ENCODE measurements at regions not wholly inside any gene's neighbourhood (a gene's known extent, or its start where the extent isn't known, plus 50 kb on each side); places are given as distances from the start of the nearest gene placed in this dataset.

DNA sequence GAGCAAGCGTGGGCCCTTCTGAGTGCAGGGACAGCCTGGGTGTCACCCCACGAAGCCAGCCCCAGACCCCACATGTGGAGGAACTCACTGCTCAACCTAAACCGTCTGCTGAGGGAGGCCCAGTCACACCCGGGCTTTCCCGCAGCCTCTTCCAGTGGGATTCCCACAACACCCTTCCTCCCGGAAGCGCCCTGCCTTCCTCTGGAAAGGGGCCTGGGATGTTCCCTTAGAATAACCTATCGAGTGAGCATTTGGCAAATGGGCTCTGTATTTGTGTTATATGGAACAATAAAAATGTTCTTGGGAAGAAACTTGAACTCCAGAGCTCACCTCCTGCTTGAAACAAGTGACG, 100.0 kb upstream of the DUSP22 start:
- no peak for TF ChIP-seq GABPA (IDR thresholded peaks at IDR 0.05 in 1 of 2, conservative IDR thresholded peaks at IDR 0.05 in 1 of 2)
- no peak for TF ChIP-seq FOXA1 (IDR thresholded peaks at IDR 0.05)
- TF ChIP-seq RAD21 (IDR thresholded peaks at IDR 0.05) = no peak
- TF ChIP-seq TAF1 (conservative IDR thresholded peaks at IDR 0.05) = no peak
- WGBS = 91% methylated on average over 9 of the region's 9 CpGs
- no peaks in the 10 kb centered on the region for H3K27me3 ChIP-seq (ENCODE audit: control insufficient read depth in 4 of 4, insufficient read depth in 4 of 4, low read length in 3 of 4)
- no peaks in the 10 kb centered on the region for H3K9me3 ChIP-seq (ENCODE audit: control insufficient read depth in 4 of 4, low read length in 3 of 4)
- no peak overlapping the region for H3K27ac ChIP-seq (ENCODE audit: low read depth in 1 of 2, low read length in 2 of 2)
- no peaks in the 10 kb centered on the region for H3K36me3 ChIP-seq (ENCODE audit: control insufficient read depth in 4 of 4, insufficient read depth in 3 of 4, low read depth in 1 of 4, low read length in 3 of 4)
- H3K4me1 ChIP-seq (ENCODE audit: control insufficient read depth in 4 of 4, insufficient read depth in 4 of 4, low read length in 3 of 4) = peaks cover 0 to 8% (median 0%) of the 10 kb centered on the region in 4 donors
- H3K9ac ChIP-seq (ENCODE audit: low read depth in 1 of 2, low read length in 2 of 2) = no peak overlapping the region
- no peak overlapping the region for H3K4me3 ChIP-seq (ENCODE audit: low read depth in 1 of 3, low read length in 3 of 3)
- no peak for DNase-seq (ENCODE audit: low spot score)

DNA sequence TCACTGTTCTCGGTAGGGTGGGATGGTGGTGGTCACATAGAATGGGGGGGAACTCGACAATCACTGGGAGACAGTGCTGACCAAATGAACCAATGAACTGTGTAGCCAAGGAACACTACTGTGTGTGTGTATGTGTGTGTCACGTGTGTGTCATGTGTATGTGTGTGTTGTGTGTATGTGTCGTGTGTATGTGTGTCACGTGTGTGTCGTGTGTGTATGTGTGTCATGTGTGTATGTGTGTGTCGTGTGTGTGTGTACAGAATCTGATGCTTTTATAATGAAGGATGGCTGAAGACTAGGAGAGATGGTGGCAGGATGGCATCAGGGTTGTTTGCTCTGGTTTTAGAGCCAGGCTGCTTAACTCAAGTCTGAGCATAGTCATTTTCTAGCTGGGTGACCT, 99.1 kb upstream of the DUSP22 start:
- H3K27ac ChIP-seq (ENCODE audit: low read depth in 1 of 2, low read length in 2 of 2) = no peak overlapping the region
- peaks cover 0 to 4% (median 0%) of the 10 kb centered on the region in 4 donors for H3K4me1 ChIP-seq (ENCODE audit: control insufficient read depth in 4 of 4, insufficient read depth in 4 of 4, low read length in 3 of 4)
- H3K9ac ChIP-seq (ENCODE audit: low read depth in 1 of 2, low read length in 2 of 2) = no peak overlapping the region
- 89% methylated on average over 7 of the region's 7 CpGs for WGBS
- H3K4me3 ChIP-seq (ENCODE audit: low read depth in 1 of 3, low read length in 3 of 3) = no peak overlapping the region
- no peaks in the 10 kb centered on the region for H3K9me3 ChIP-seq (ENCODE audit: control insufficient read depth in 4 of 4, low read length in 3 of 4)
- no peaks in the 10 kb centered on the region for H3K36me3 ChIP-seq (ENCODE audit: control insufficient read depth in 4 of 4, insufficient read depth in 3 of 4, low read depth in 1 of 4, low read length in 3 of 4)
- DNase-seq (ENCODE audit: low spot score) = no peak
- H3K27me3 ChIP-seq (ENCODE audit: control insufficient read depth in 4 of 4, insufficient read depth in 4 of 4, low read length in 3 of 4) = no peaks in the 10 kb centered on the region
- TF ChIP-seq FOXA2 (IDR thresholded peaks at IDR 0.05) = no peak
- TF ChIP-seq RAD21 (IDR thresholded peaks at IDR 0.05) = no peak
- no peak for TF ChIP-seq HNF4G (IDR thresholded peaks at IDR 0.05)
- TF ChIP-seq, protein P1, sequence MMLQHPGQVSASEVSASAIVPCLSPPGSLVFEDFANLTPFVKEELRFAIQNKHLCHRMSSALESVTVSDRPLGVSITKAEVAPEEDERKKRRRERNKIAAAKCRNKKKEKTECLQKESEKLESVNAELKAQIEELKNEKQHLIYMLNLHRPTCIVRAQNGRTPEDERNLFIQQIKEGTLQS (IDR thresholded peaks at IDR 0.05) = no peak
- TF ChIP-seq TAF1 (conservative IDR thresholded peaks at IDR 0.05) = no peak
- TF ChIP-seq, protein P2, sequence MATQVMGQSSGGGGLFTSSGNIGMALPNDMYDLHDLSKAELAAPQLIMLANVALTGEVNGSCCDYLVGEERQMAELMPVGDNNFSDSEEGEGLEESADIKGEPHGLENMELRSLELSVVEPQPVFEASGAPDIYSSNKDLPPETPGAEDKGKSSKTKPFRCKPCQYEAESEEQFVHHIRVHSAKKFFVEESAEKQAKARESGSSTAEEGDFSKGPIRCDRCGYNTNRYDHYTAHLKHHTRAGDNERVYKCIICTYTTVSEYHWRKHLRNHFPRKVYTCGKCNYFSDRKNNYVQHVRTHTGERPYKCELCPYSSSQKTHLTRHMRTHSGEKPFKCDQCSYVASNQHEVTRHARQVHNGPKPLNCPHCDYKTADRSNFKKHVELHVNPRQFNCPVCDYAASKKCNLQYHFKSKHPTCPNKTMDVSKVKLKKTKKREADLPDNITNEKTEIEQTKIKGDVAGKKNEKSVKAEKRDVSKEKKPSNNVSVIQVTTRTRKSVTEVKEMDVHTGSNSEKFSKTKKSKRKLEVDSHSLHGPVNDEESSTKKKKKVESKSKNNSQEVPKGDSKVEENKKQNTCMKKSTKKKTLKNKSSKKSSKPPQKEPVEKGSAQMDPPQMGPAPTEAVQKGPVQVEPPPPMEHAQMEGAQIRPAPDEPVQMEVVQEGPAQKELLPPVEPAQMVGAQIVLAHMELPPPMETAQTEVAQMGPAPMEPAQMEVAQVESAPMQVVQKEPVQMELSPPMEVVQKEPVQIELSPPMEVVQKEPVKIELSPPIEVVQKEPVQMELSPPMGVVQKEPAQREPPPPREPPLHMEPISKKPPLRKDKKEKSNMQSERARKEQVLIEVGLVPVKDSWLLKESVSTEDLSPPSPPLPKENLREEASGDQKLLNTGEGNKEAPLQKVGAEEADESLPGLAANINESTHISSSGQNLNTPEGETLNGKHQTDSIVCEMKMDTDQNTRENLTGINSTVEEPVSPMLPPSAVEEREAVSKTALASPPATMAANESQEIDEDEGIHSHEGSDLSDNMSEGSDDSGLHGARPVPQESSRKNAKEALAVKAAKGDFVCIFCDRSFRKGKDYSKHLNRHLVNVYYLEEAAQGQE (IDR thresholded peaks at IDR 0.05) = no peak
- no peak for TF ChIP-seq EGR1 (IDR thresholded peaks at IDR 0.05; ENCODE audit: low read depth in 2 of 2)

DNA sequence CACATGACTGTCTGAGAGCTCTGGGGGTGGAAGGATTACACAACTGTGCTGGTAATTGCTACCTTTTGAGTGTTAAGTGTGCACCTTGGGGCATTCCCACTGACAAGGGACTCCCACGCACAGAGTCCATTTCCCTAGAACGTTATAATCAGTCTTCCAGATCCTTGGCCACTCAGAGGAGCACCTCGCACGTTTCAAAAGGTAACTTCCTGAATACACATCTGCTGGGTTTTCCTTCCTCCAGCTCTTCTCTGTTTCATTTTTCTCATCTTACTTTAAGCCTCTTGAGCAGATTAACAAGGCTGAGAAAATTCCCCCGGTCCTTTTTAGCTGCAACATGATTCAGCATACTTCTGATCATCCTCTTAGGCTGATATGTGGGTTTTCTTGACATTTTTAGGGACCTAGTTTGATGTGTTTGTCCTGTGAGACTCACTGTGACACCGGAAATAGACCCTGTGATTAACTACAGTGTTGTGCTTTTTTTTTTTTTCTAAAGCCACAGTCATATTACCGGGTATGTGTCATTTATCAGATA, 98.4 kb upstream of the DUSP22 start:
- TF ChIP-seq NR2F2 (IDR thresholded peaks at IDR 0.05) (no peak), SP1 (IDR thresholded peaks at IDR 0.05) (no peak), RAD21 (IDR thresholded peaks at IDR 0.05) (no peak), FOXA1 (IDR thresholded peaks at IDR 0.05) (no peak), EGR1 (IDR thresholded peaks at IDR 0.05; ENCODE audit: low read depth in 2 of 2) (no peak), JUND (IDR thresholded peaks at IDR 0.05) (no peak), HNF4G (IDR thresholded peaks at IDR 0.05) (no peak), RXRA (IDR thresholded peaks at IDR 0.05) (no peak), TAF1 (conservative IDR thresholded peaks at IDR 0.05) (no peak), GABPA (IDR thresholded peaks at IDR 0.05 in 1 of 2, conservative IDR thresholded peaks at IDR 0.05 in 1 of 2) (no peak), HNF4A (conservative IDR thresholded peaks at IDR 0.05) (no peak), FOXA2 (IDR thresholded peaks at IDR 0.05) (no peak), YY1 (IDR thresholded peaks at IDR 0.05) (no peak)
- TF ChIP-seq, protein P1 (IDR thresholded peaks at IDR 0.05) = no peak
- TF ChIP-seq, protein P2 (IDR thresholded peaks at IDR 0.05) = no peak
- TF ChIP-seq, protein P3, sequence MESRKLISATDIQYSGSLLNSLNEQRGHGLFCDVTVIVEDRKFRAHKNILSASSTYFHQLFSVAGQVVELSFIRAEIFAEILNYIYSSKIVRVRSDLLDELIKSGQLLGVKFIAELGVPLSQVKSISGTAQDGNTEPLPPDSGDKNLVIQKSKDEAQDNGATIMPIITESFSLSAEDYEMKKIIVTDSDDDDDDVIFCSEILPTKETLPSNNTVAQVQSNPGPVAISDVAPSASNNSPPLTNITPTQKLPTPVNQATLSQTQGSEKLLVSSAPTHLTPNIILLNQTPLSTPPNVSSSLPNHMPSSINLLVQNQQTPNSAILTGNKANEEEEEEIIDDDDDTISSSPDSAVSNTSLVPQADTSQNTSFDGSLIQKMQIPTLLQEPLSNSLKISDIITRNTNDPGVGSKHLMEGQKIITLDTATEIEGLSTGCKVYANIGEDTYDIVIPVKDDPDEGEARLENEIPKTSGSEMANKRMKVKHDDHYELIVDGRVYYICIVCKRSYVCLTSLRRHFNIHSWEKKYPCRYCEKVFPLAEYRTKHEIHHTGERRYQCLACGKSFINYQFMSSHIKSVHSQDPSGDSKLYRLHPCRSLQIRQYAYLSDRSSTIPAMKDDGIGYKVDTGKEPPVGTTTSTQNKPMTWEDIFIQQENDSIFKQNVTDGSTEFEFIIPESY (IDR thresholded peaks at IDR 0.05) = no peak
- TF ChIP-seq, protein P4, sequence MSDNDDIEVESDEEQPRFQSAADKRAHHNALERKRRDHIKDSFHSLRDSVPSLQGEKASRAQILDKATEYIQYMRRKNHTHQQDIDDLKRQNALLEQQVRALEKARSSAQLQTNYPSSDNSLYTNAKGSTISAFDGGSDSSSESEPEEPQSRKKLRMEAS (IDR thresholded peaks at IDR 0.05) = no peak
- H3K9ac ChIP-seq (ENCODE audit: low read depth in 1 of 2, low read length in 2 of 2) = no peak overlapping the region
- no peaks in the 10 kb centered on the region for H3K27me3 ChIP-seq (ENCODE audit: control insufficient read depth in 4 of 4, insufficient read depth in 4 of 4, low read length in 3 of 4)
- 70% methylated on average over 7 of the region's 7 CpGs for WGBS
- no peaks in the 10 kb centered on the region for H3K9me3 ChIP-seq (ENCODE audit: control insufficient read depth in 4 of 4, low read length in 3 of 4)
- no peak for DNase-seq (ENCODE audit: low spot score)
- no peak overlapping the region for H3K27ac ChIP-seq (ENCODE audit: low read depth in 1 of 2, low read length in 2 of 2)
- no peak overlapping the region for H3K4me3 ChIP-seq (ENCODE audit: low read depth in 1 of 3, low read length in 3 of 3)
- H3K36me3 ChIP-seq (ENCODE audit: control insufficient read depth in 4 of 4, insufficient read depth in 3 of 4, low read depth in 1 of 4, low read length in 3 of 4) = no peaks in the 10 kb centered on the region
- H3K4me1 ChIP-seq (ENCODE audit: control insufficient read depth in 4 of 4, insufficient read depth in 4 of 4, low read length in 3 of 4) = peaks cover 0 to 4% (median 0%) of the 10 kb centered on the region in 4 donors

Measured in liver (tissue), 7 donors.